GM12891 (cell line): ENCODE measurements at regions not wholly inside any gene's neighbourhood (a gene's known extent, or its start where the extent isn't known, plus 50 kb on each side); places are given as distances from the start of the nearest gene placed in this dataset.

Source experiments
- POLR2A ChIP-seq: IDR thresholded peaks from 2 replicates; pipeline ENCODE4 v1.6.1; 2011; ENCODE audit warnings: low read depth, low read length, control low read depth
- POLR2AphosphoS5 ChIP-seq: IDR thresholded peaks from 2 replicates; pipeline ENCODE4 v1.6.1; 2011; ENCODE audit warnings: low read depth, low read length, control low read depth
- POU2F2 ChIP-seq: IDR thresholded peaks from 2 replicates; pipeline ENCODE4 v1.6.1; 2011; ENCODE audit warnings: low read depth, mild to moderate bottlenecking, control low read depth, low read length, moderate library complexity

GRCh38 chr3:105304487-105304886 lies 62.2 kb upstream of the ALCAM start:
- TF ChIP-seq POU2F2 (no peak), POLR2A (no peak), POLR2AphosphoS5 (no peak)
